ENCODE measurements at regions not wholly inside any gene's neighbourhood (a gene's known extent, or its start where the extent isn't known, plus 50 kb on each side); places are given as distances from the start of the nearest gene placed in this dataset.

GRCh38 chr16:63488955-63489354 is 1452.7 kb upstream of the CDH8 start:
- Histone ChIP-seq H3K18ac (ENCODE audit: low read length) (no peak overlapping the region), H3K9ac (ENCODE audit: low read depth, low read length, poor library complexity) (no peak overlapping the region), H4K8ac (ENCODE audit: low read depth, low read length) (no peak overlapping the region), H3K9me3 (replicated peaks in 1 of 2; ENCODE audit: control insufficient read depth in 2 of 2, insufficient read depth in 1 of 2, low read depth in 1 of 2, low read length in 2 of 2) (peaks cover 0 to 3% of the 10 kb centered on the region in 2 donors), H3K4ac (ENCODE audit: low read length) (no peak overlapping the region), H3K79me1 (ENCODE audit: low read depth, low read length) (no peaks in the 10 kb centered on the region), H2BK120ac (ENCODE audit: low read depth, low read length) (no peak overlapping the region), H2AK5ac (ENCODE audit: low read depth, low read length) (no peak overlapping the region), H2BK15ac (ENCODE audit: low read length) (no peak overlapping the region), H2BK5ac (ENCODE audit: low read length) (no peak overlapping the region), H4K91ac (ENCODE audit: low read depth, low read length, poor library complexity) (no peak overlapping the region), H3K14ac (ENCODE audit: low read length) (no peak overlapping the region), H3K4me1 (ENCODE audit: control insufficient read depth in 2 of 2, insufficient read depth in 1 of 2, low read depth in 1 of 2, low read length in 2 of 2) (peaks cover 0 to 3% of the 10 kb centered on the region in 2 donors), H3K36me3 (replicated peaks in 1 of 2; ENCODE audit: control insufficient read depth in 2 of 2, insufficient read depth in 2 of 2, low read length in 2 of 2) (no peaks in the 10 kb centered on the region), H2AFZ (ENCODE audit: low read length) (no peak overlapping the region), H3K27ac (replicated peaks; ENCODE audit: low read length) (no peak overlapping the region), H2BK12ac (ENCODE audit: low read length) (no peak overlapping the region), H3K27me3 (ENCODE audit: control insufficient read depth in 3 of 3, insufficient read depth in 3 of 3, low read depth in 1 of 3, low read length in 3 of 3) (no peaks in the 10 kb centered on the region), H3K4me3 (ENCODE audit: low read length in 2 of 2) (no peak overlapping the region), H3K23ac (ENCODE audit: low read depth, low read length, poor library complexity) (no peak overlapping the region), H3K4me2 (ENCODE audit: insufficient read depth, low read length, poor library complexity, severe bottlenecking) (no peak overlapping the region)
- no peak for DNase-seq (ENCODE audit: low spot score)

GRCh38 chr16:63481060-63481459 is 1444.8 kb upstream of the CDH8 start:
- Histone ChIP-seq H3K4me3 (ENCODE audit: low read length in 2 of 2) (no peak overlapping the region), H3K9ac (ENCODE audit: low read depth, low read length, poor library complexity) (no peak overlapping the region), H3K36me3 (replicated peaks in 1 of 2; ENCODE audit: control insufficient read depth in 2 of 2, insufficient read depth in 2 of 2, low read length in 2 of 2) (no peaks in the 10 kb centered on the region), H2BK12ac (ENCODE audit: low read length) (no peak overlapping the region), H2BK15ac (ENCODE audit: low read length) (no peak overlapping the region), H2BK5ac (ENCODE audit: low read length) (no peak overlapping the region), H3K4me1 (ENCODE audit: control insufficient read depth in 2 of 2, insufficient read depth in 1 of 2, low read depth in 1 of 2, low read length in 2 of 2) (no peaks in the 10 kb centered on the region), H2AFZ (ENCODE audit: low read length) (no peak overlapping the region), H4K8ac (ENCODE audit: low read depth, low read length) (no peak overlapping the region), H3K27me3 (ENCODE audit: control insufficient read depth in 3 of 3, insufficient read depth in 3 of 3, low read depth in 1 of 3, low read length in 3 of 3) (no peaks in the 10 kb centered on the region), H2AK5ac (ENCODE audit: low read depth, low read length) (no peak overlapping the region), H4K91ac (ENCODE audit: low read depth, low read length, poor library complexity) (no peak overlapping the region), H3K18ac (ENCODE audit: low read length) (no peak overlapping the region), H3K4me2 (ENCODE audit: insufficient read depth, low read length, poor library complexity, severe bottlenecking) (no peak overlapping the region), H3K79me1 (ENCODE audit: low read depth, low read length) (no peaks in the 10 kb centered on the region), H2BK120ac (ENCODE audit: low read depth, low read length) (no peak overlapping the region), H3K9me3 (replicated peaks in 1 of 2; ENCODE audit: control insufficient read depth in 2 of 2, insufficient read depth in 1 of 2, low read depth in 1 of 2, low read length in 2 of 2) (peaks cover 0 to 3% of the 10 kb centered on the region in 2 donors), H3K23ac (ENCODE audit: low read depth, low read length, poor library complexity) (no peak overlapping the region), H3K27ac (replicated peaks; ENCODE audit: low read length) (no peak overlapping the region), H3K14ac (ENCODE audit: low read length) (no peak overlapping the region), H3K4ac (ENCODE audit: low read length) (no peak overlapping the region)
- no peak for DNase-seq (ENCODE audit: low spot score)

GRCh38 chr16:63473725-63474124 is 1437.5 kb upstream of the CDH8 start:
- H4K8ac ChIP-seq (ENCODE audit: low read depth, low read length): no peak overlapping the region
- H2AFZ ChIP-seq (ENCODE audit: low read length): no peak overlapping the region
- H3K18ac ChIP-seq (ENCODE audit: low read length): no peak overlapping the region
- no peak overlapping the region for H3K4me2 ChIP-seq (ENCODE audit: insufficient read depth, low read length, poor library complexity, severe bottlenecking)
- H3K14ac ChIP-seq (ENCODE audit: low read length): no peak overlapping the region
- no peak overlapping the region for H3K9ac ChIP-seq (ENCODE audit: low read depth, low read length, poor library complexity)
- H2BK5ac ChIP-seq (ENCODE audit: low read length): no peak overlapping the region
- H3K36me3 ChIP-seq (replicated peaks in 1 of 2; ENCODE audit: control insufficient read depth in 2 of 2, insufficient read depth in 2 of 2, low read length in 2 of 2): no peaks in the 10 kb centered on the region
- H3K27ac ChIP-seq (replicated peaks; ENCODE audit: low read length): no peak overlapping the region
- no peaks in the 10 kb centered on the region for H3K4me1 ChIP-seq (ENCODE audit: control insufficient read depth in 2 of 2, insufficient read depth in 1 of 2, low read depth in 1 of 2, low read length in 2 of 2)
- no peak overlapping the region for H3K4me3 ChIP-seq (ENCODE audit: low read length in 2 of 2)
- no peak overlapping the region for H3K4ac ChIP-seq (ENCODE audit: low read length)
- no peak for DNase-seq (ENCODE audit: low spot score)
- H3K27me3 ChIP-seq (ENCODE audit: control insufficient read depth in 3 of 3, insufficient read depth in 3 of 3, low read depth in 1 of 3, low read length in 3 of 3): no peaks in the 10 kb centered on the region
- H2BK12ac ChIP-seq (ENCODE audit: low read length): no peak overlapping the region
- H2BK15ac ChIP-seq (ENCODE audit: low read length): no peak overlapping the region
- no peak overlapping the region for H2AK5ac ChIP-seq (ENCODE audit: low read depth, low read length)
- H2BK120ac ChIP-seq (ENCODE audit: low read depth, low read length): no peak overlapping the region
- H3K23ac ChIP-seq (ENCODE audit: low read depth, low read length, poor library complexity): no peak overlapping the region
- no peaks in the 10 kb centered on the region for H3K9me3 ChIP-seq (replicated peaks in 1 of 2; ENCODE audit: control insufficient read depth in 2 of 2, insufficient read depth in 1 of 2, low read depth in 1 of 2, low read length in 2 of 2)
- no peaks in the 10 kb centered on the region for H3K79me1 ChIP-seq (ENCODE audit: low read depth, low read length)
- H4K91ac ChIP-seq (ENCODE audit: low read depth, low read length, poor library complexity): no peak overlapping the region

GRCh38 chr16:63467513-63467912 is 1431.3 kb upstream of the CDH8 start:
- no peaks in the 10 kb centered on the region for H3K27me3 ChIP-seq (ENCODE audit: control insufficient read depth in 3 of 3, insufficient read depth in 3 of 3, low read depth in 1 of 3, low read length in 3 of 3)
- no peak overlapping the region for H3K27ac ChIP-seq (replicated peaks; ENCODE audit: low read length)
- H3K18ac ChIP-seq (ENCODE audit: low read length): no peak overlapping the region
- no peak overlapping the region for H3K9ac ChIP-seq (ENCODE audit: low read depth, low read length, poor library complexity)
- H2AFZ ChIP-seq (ENCODE audit: low read length): no peak overlapping the region
- no peak overlapping the region for H3K4me2 ChIP-seq (ENCODE audit: insufficient read depth, low read length, poor library complexity, severe bottlenecking)
- no peak overlapping the region for H4K8ac ChIP-seq (ENCODE audit: low read depth, low read length)
- H3K4me3 ChIP-seq (ENCODE audit: low read length in 2 of 2): no peak overlapping the region
- H3K4ac ChIP-seq (ENCODE audit: low read length): no peak overlapping the region
- H3K79me1 ChIP-seq (ENCODE audit: low read depth, low read length): no peaks in the 10 kb centered on the region
- no peak overlapping the region for H3K14ac ChIP-seq (ENCODE audit: low read length)
- H2BK12ac ChIP-seq (ENCODE audit: low read length): no peak overlapping the region
- H3K4me1 ChIP-seq (ENCODE audit: control insufficient read depth in 2 of 2, insufficient read depth in 1 of 2, low read depth in 1 of 2, low read length in 2 of 2): no peaks in the 10 kb centered on the region
- no peak overlapping the region for H2BK15ac ChIP-seq (ENCODE audit: low read length)
- H3K23ac ChIP-seq (ENCODE audit: low read depth, low read length, poor library complexity): no peak overlapping the region
- DNase-seq (ENCODE audit: low spot score): no peak
- no peaks in the 10 kb centered on the region for H3K36me3 ChIP-seq (replicated peaks in 1 of 2; ENCODE audit: control insufficient read depth in 2 of 2, insufficient read depth in 2 of 2, low read length in 2 of 2)
- no peaks in the 10 kb centered on the region for H3K9me3 ChIP-seq (replicated peaks in 1 of 2; ENCODE audit: control insufficient read depth in 2 of 2, insufficient read depth in 1 of 2, low read depth in 1 of 2, low read length in 2 of 2)
- WGBS, 2 donors (ENCODE audit: extremely low coverage in 2 of 2, insufficient read length in 2 of 2, insufficient replicate concordance in 1 of 2): no CpG with 5 or more reads among the region's 2 CpGs
- no peak overlapping the region for H2BK120ac ChIP-seq (ENCODE audit: low read depth, low read length)
- no peak overlapping the region for H2AK5ac ChIP-seq (ENCODE audit: low read depth, low read length)
- H4K91ac ChIP-seq (ENCODE audit: low read depth, low read length, poor library complexity): no peak overlapping the region
- no peak overlapping the region for H2BK5ac ChIP-seq (ENCODE audit: low read length)
